HEK293 (cell line): ENCODE measurements at regions not wholly inside any gene's neighbourhood (a gene's known extent, or its start where the extent isn't known, plus 50 kb on each side); places are given as distances from the start of the nearest gene placed in this dataset.

ENCODE experiments used
- CTCF ChIA-PET: fragments of 350-600 bp; formaldehyde crosslinking; extraction: SDS; loops from one replicate; lab custom pipeline; 2021; ENCODE audit warnings: antibody characterized with exemption; lab: Yijun Ruan, JAX
- POLR2A ChIA-PET: fragments of 300-600 bp; formaldehyde crosslinking; extraction: SDS; loops from one replicate; lab custom pipeline; 2020; ENCODE audit warnings: antibody characterized with exemption, inconsistent platforms; lab: Yijun Ruan, JAX
- H3K27ac ChIP-seq: fragments of 200-500 bp; sonication (Bioruptor generic); 2 replicates; pipeline ENCODE4 v1.5.1; 2014; ENCODE audit warnings: low read depth, low read length, control low read depth, inconsistent platforms; ENCODE audit errors: extremely low read depth
- H3K36me3 ChIP-seq, 2 experiments: fragments of 200-500 bp in 1 of 2; sonication (Bioruptor generic) in 1 of 2; 1 replicate in 1 of 2; 2 replicates in 1 of 2; pipeline ENCODE4 v1.5.1; 2014 to 2017; ENCODE audit warnings: inconsistent platforms in 2 of 2, low read length in 2 of 2; ENCODE audit not compliant: control insufficient read depth in 2 of 2, insufficient read depth in 1 of 2
- H3K4me1 ChIP-seq: fragments of 200-500 bp; sonication (Bioruptor generic); 2 replicates; pipeline ENCODE4 v1.5.1; 2014; ENCODE audit warnings: mild to moderate bottlenecking, low read length, inconsistent platforms; ENCODE audit not compliant: control insufficient read depth, insufficient read depth
- H3K4me3 ChIP-seq: 2 replicates; pipeline ENCODE4 v1.5.1; 2011; ENCODE audit warnings: low read depth, mild to moderate bottlenecking, control low read depth, low read length, moderate library complexity
- H3K9me3 ChIP-seq: fragments of 200-500 bp; sonication (Bioruptor generic); 2 replicates; pipeline ENCODE4 v1.5.1; 2014; ENCODE audit warnings: low read depth, low read length, inconsistent platforms; ENCODE audit not compliant: control insufficient read depth, insufficient read depth
- BCL11A ChIP-seq: fragments of 450-650 bp; formaldehyde crosslinking; IDR thresholded peaks from 2 replicates; pipeline ENCODE4 v1.5.1; 2016; ENCODE audit warnings: low read depth, missing biosample characterization, missing genetic modification characterization
- EGR2 ChIP-seq: fragments of 450-650 bp; formaldehyde crosslinking; IDR thresholded peaks from 2 replicates; pipeline ENCODE4 v1.5.1; 2016; ENCODE audit warnings: low read depth, missing biosample characterization, missing genetic modification characterization
- ZIC2 ChIP-seq: fragments of 450-650 bp; formaldehyde crosslinking; IDR thresholded peaks from 2 replicates; pipeline ENCODE4 v1.5.1; 2016; ENCODE audit warnings: missing biosample characterization, missing genetic modification characterization
- ZNF121 ChIP-seq: fragments of 450-650 bp; formaldehyde crosslinking; IDR thresholded peaks from 2 replicates; pipeline ENCODE4 v1.5.1; 2016; ENCODE audit warnings: missing biosample characterization, missing genetic modification characterization
- ZNF174 ChIP-seq: fragments of 450-650 bp; formaldehyde crosslinking; IDR thresholded peaks from 2 replicates; pipeline ENCODE4 v1.5.0; 2017; ENCODE audit warnings: missing biosample characterization, mild to moderate bottlenecking, missing genetic modification characterization
- ZNF341 ChIP-seq: fragments of 450-650 bp; formaldehyde crosslinking; IDR thresholded peaks from 2 replicates; pipeline ENCODE4; 2016; ENCODE audit warnings: low read depth, missing biosample characterization, missing genetic modification characterization
- ZNF473 ChIP-seq: fragments of 450-650 bp; formaldehyde crosslinking; IDR thresholded peaks from 2 replicates; pipeline ENCODE4 v1.5.1; 2017; ENCODE audit warnings: missing biosample characterization, missing genetic modification characterization
- ZNF548 ChIP-seq: fragments of 450-650 bp; formaldehyde crosslinking; IDR thresholded peaks from 2 replicates; pipeline ENCODE4 v1.5.1; 2016; ENCODE audit warnings: missing biosample characterization, missing genetic modification characterization
- ZNF664 ChIP-seq: fragments of 450-650 bp; formaldehyde crosslinking; IDR thresholded peaks from 2 replicates; pipeline ENCODE4 v1.5.1; 2016; ENCODE audit warnings: missing biosample characterization, missing genetic modification characterization
- ZNF785 ChIP-seq: fragments of 450-650 bp; formaldehyde crosslinking; IDR thresholded peaks from 2 replicates; pipeline ENCODE4 v1.5.1; 2016; ENCODE audit warnings: missing biosample characterization, missing genetic modification characterization
- ZNF792 ChIP-seq: fragments of 450-650 bp; formaldehyde crosslinking; IDR thresholded peaks from 2 replicates; pipeline ENCODE4 v1.5.1; 2016; ENCODE audit warnings: missing biosample characterization, missing genetic modification characterization
- ZSCAN23 ChIP-seq: fragments of 450-650 bp; formaldehyde crosslinking; IDR thresholded peaks from 2 replicates; pipeline ENCODE4 v1.5.1; 2016; ENCODE audit warnings: missing biosample characterization, missing genetic modification characterization
- TF ChIP-seq, protein P1 (sequence below): fragments of 450-650 bp; formaldehyde crosslinking; IDR thresholded peaks from 2 replicates; pipeline ENCODE4 v1.5.1; 2016; ENCODE audit warnings: missing biosample characterization, missing genetic modification characterization
- TF ChIP-seq, protein P2 (sequence below): fragments of 450-650 bp; formaldehyde crosslinking; IDR thresholded peaks from 2 replicates; pipeline ENCODE4 v1.5.1; 2016; ENCODE audit warnings: missing biosample characterization, missing genetic modification characterization, borderline replicate concordance
- TF ChIP-seq, protein P3 (sequence below): fragments of 450-650 bp; IDR thresholded peaks from 2 replicates; pipeline ENCODE4 v1.5.1; 2018; ENCODE audit warnings: missing biosample characterization, missing genetic modification characterization
- TF ChIP-seq, protein P4 (sequence below): fragments of 450-650 bp; formaldehyde crosslinking; IDR thresholded peaks from 2 replicates; pipeline ENCODE4 v1.5.1; 2016; ENCODE audit warnings: missing biosample characterization, missing genetic modification characterization

DNA sequence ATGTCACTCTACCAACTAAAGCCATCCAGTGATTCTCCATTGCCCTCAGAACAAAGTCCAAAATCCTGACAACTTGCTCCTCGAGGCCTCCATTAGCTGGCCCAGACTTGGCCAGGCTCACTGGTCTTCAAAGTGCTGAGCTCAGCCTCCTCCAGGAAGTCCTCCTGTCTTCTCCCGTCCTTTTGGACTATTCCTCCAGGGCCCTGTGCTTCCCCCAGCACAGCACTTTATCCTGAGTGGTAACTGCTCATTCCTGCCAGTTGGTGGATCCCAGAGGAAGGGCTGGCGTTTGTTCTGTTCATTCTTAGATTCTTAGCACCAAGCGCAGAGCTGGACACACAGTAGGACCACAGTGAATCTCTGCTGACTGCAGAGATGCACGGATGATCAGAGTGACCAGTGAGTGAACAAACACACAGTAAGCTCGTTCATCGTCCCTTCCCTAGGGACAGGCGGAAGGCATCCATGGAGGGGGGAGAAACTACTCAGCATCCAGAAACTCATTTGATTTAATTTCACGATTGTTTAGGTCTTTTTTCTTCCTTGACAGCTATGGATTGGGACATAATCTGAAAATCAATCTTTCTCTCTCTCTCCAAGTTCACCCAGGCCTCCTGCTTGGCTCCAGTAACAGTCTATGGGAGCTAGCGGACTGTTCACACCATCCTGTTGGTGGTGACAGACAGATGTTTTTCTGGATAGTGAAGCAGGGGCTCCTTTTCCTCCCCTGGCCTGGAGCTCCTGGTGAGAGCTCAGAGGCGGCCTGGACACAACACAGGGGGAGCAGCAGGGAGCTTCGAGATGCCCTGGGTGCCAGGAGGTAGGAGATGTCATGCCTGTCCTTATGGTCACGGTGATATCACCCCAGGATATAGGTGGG, 180.2 kb downstream of the PTPRU start:
- Histone ChIP-seq H3K27ac (no peak overlapping the region), H3K36me3 (no peaks in the 10 kb centered on the region), H3K4me1 (no peaks in the 10 kb centered on the region)
- ChIA-PET POLR2A (no interaction called here), CTCF (interaction anchor here (0.5 to 0.6 kb wide), 4 partner anchors 10 to 395 kb away, joined by 3 to 6 read pairs (median 3); no protein-coding TSS in a partner anchor)
- TF ChIP-seq ZIC2 (peak; percentile 47; the same call in 1 of the 2 replicates), ZNF792 (no peak)
- TF ChIP-seq, all 188 proteins: peak for 1
- no peak overlapping the region for H3K4me3 ChIP-seq
- no peaks in the 10 kb centered on the region for H3K9me3 ChIP-seq

DNA sequence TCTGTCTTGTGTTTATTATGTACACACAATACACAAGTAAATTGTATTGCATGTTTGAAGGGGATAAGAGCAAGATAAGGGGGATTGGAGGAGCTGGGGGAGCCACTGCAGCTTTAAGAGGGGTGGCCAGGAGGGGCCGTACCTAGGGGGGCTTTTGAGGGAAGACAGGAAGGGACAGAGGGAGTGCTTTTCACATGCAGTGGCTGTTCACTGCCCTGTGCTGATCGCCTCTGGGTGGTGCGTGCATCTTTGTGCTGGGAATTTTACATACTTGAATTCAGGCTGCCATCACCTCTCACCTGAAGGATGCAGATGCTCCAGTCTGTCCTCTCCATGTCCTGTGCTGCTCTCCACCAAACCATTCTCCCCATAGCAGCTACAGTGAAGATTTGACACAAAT, 179.5 kb downstream of the PTPRU start:
- CTCF ChIA-PET = interaction anchor here (0.5 to 1.2 kb wide), 3 partner anchors 75 to 395 kb away, joined by 3 to 4 read pairs (median 3); no protein-coding TSS in a partner anchor
- TF ChIP-seq ZNF473 = no peak
- Histone ChIP-seq H3K9me3 (no peaks in the 10 kb centered on the region), H3K4me1 (no peaks in the 10 kb centered on the region), H3K36me3 (no peaks in the 10 kb centered on the region), H3K4me3 (no peak overlapping the region), H3K27ac (no peak overlapping the region)
- POLR2A ChIA-PET = no interaction called here

DNA sequence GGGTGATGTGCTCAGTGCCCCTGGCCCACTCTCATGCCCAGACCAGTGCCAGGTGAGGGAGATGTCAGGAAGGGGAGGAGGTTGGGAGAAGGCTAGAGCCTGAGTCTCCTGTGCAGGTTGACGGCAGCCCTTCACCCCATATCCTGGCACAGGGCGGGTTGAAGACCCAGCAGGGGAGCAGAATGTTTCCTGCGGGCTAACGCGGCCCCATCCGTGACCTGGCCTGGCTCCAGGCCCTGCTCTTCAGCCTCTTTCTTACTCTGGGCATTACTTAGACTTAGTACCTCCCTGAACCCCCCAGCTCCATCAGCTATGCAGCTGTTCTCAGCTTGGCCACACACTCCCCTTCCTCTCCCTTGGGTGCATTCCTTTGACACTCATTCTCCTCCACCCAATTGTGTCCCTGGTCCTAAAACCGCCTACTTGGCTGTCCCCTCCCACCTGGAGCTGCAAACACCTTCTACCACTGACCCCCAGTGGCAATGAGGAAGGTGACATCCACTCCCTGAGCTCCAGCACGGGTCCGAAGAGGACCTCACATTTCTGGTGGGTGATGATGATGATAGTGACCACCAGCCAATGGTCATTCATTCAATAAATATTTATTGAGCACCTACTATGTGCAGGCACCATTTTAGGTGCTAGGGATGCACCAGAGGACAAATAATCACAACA, 179.0 kb downstream of the PTPRU start:
- H3K36me3 ChIP-seq = no peaks in the 10 kb centered on the region
- H3K4me3 ChIP-seq = no peak overlapping the region
- no peak overlapping the region for H3K27ac ChIP-seq
- H3K9me3 ChIP-seq = no peaks in the 10 kb centered on the region
- H3K4me1 ChIP-seq = no peaks in the 10 kb centered on the region
- CTCF ChIA-PET = interaction anchor here (1.2 kb wide), 1 partner anchor 74 kb away, joined by 4 read pairs; no protein-coding TSS in a partner anchor
- POLR2A ChIA-PET = no interaction called here
- TF ChIP-seq ZSCAN23 = no peak
- TF ChIP-seq, protein P1, sequence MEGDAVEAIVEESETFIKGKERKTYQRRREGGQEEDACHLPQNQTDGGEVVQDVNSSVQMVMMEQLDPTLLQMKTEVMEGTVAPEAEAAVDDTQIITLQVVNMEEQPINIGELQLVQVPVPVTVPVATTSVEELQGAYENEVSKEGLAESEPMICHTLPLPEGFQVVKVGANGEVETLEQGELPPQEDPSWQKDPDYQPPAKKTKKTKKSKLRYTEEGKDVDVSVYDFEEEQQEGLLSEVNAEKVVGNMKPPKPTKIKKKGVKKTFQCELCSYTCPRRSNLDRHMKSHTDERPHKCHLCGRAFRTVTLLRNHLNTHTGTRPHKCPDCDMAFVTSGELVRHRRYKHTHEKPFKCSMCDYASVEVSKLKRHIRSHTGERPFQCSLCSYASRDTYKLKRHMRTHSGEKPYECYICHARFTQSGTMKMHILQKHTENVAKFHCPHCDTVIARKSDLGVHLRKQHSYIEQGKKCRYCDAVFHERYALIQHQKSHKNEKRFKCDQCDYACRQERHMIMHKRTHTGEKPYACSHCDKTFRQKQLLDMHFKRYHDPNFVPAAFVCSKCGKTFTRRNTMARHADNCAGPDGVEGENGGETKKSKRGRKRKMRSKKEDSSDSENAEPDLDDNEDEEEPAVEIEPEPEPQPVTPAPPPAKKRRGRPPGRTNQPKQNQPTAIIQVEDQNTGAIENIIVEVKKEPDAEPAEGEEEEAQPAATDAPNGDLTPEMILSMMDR = peak; percentile 63
- TF ChIP-seq ZNF121 (tag by site-specific recombination) = no peak
- TF ChIP-seq ZNF785 (tag by site-specific recombination) = no peak
- TF ChIP-seq ZNF664 = no peak
- TF ChIP-seq ZNF341 (tag by site-specific recombination) = peak; percentile 64
- no peak for TF ChIP-seq BCL11A (tag by site-specific recombination)
- no peak for TF ChIP-seq ZNF174 (tag by site-specific recombination)
- TF ChIP-seq, protein P2, sequence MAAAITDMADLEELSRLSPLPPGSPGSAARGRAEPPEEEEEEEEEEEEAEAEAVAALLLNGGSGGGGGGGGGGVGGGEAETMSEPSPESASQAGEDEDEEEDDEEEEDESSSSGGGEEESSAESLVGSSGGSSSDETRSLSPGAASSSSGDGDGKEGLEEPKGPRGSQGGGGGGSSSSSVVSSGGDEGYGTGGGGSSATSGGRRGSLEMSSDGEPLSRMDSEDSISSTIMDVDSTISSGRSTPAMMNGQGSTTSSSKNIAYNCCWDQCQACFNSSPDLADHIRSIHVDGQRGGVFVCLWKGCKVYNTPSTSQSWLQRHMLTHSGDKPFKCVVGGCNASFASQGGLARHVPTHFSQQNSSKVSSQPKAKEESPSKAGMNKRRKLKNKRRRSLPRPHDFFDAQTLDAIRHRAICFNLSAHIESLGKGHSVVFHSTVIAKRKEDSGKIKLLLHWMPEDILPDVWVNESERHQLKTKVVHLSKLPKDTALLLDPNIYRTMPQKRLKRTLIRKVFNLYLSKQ = no peak
- TF ChIP-seq, protein P3, sequence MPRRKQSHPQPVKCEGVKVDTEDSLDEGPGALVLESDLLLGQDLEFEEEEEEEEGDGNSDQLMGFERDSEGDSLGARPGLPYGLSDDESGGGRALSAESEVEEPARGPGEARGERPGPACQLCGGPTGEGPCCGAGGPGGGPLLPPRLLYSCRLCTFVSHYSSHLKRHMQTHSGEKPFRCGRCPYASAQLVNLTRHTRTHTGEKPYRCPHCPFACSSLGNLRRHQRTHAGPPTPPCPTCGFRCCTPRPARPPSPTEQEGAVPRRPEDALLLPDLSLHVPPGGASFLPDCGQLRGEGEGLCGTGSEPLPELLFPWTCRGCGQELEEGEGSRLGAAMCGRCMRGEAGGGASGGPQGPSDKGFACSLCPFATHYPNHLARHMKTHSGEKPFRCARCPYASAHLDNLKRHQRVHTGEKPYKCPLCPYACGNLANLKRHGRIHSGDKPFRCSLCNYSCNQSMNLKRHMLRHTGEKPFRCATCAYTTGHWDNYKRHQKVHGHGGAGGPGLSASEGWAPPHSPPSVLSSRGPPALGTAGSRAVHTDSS (tag by site-specific recombination) = no peak
- TF ChIP-seq ZNF548 (tag by site-specific recombination) = no peak
- peak; percentile 43; the same call in 1 of the 2 replicates for TF ChIP-seq EGR2
- TF ChIP-seq, protein P4, sequence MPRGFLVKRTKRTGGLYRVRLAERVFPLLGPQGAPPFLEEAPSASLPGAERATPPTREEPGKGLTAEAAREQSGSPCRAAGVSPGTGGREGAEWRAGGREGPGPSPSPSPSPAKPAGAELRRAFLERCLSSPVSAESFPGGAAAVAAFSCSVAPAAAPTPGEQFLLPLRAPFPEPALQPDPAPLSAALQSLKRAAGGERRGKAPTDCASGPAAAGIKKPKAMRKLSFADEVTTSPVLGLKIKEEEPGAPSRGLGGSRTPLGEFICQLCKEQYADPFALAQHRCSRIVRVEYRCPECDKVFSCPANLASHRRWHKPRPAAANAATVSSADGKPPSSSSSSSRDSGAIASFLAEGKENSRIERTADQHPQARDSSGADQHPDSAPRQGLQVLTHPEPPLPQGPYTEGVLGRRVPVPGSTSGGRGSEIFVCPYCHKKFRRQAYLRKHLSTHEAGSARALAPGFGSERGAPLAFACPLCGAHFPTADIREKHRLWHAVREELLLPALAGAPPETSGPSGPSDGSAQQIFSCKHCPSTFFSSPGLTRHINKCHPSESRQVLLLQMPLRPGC (tag by site-specific recombination) = no peak
